ENCODE measurements at regions not wholly inside any gene's neighbourhood (a gene's known extent, or its start where the extent isn't known, plus 50 kb on each side); places are given as distances from the start of the nearest gene placed in this dataset.

DNA sequence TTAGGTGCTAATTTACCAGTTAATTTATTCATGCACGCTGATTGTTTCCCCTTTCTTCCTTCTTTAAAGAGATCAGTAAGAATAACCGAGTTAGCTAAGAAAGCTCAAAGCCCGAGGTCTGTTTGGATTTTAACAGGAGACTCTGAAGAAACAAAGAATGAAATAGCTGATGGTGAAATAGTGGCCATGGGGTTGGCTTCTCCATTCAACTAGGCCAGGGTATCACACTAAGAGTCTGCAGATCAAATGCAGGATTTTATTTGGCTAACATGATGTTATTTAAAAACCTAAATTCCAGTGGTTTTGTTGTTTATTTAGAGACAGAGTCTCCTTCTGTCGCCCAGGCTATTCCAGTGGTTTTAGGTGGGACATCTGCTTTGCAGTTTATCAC, 65.2 kb upstream of the SYPL1 start:
- TF ChIP-seq, protein P1, sequence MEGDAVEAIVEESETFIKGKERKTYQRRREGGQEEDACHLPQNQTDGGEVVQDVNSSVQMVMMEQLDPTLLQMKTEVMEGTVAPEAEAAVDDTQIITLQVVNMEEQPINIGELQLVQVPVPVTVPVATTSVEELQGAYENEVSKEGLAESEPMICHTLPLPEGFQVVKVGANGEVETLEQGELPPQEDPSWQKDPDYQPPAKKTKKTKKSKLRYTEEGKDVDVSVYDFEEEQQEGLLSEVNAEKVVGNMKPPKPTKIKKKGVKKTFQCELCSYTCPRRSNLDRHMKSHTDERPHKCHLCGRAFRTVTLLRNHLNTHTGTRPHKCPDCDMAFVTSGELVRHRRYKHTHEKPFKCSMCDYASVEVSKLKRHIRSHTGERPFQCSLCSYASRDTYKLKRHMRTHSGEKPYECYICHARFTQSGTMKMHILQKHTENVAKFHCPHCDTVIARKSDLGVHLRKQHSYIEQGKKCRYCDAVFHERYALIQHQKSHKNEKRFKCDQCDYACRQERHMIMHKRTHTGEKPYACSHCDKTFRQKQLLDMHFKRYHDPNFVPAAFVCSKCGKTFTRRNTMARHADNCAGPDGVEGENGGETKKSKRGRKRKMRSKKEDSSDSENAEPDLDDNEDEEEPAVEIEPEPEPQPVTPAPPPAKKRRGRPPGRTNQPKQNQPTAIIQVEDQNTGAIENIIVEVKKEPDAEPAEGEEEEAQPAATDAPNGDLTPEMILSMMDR (IDR thresholded peaks at IDR 0.05): no peak
- TF ChIP-seq POLR2A (IDR thresholded peaks at IDR 0.05) (no peak), EP300 (IDR thresholded peaks at IDR 0.05) (no peak), POLR2AphosphoS5 (IDR thresholded peaks at IDR 0.05) (no peak)
